HFFc6 (cell line): ENCODE measurements at regions not wholly inside any gene's neighbourhood (a gene's known extent, or its start where the extent isn't known, plus 50 kb on each side); places are given as distances from the start of the nearest gene placed in this dataset.

ENCODE experiments used
- DNase-seq: peaks from one replicate; pipeline ENCODE4 v3.0.0-alpha.2; 2018
- H3K27ac Mint-ChIP-seq: 2 replicates; pipeline ENCODE4 v1.8.0; 2020; ENCODE audit warnings: mild to moderate bottlenecking, mixed read lengths
- H3K27me3 Mint-ChIP-seq: 2 replicates; pipeline ENCODE4 v1.8.0; 2021; ENCODE audit warnings: mild to moderate bottlenecking, moderate library complexity, mixed read lengths; ENCODE audit not compliant: insufficient read depth
- H3K36me3 Mint-ChIP-seq: 2 replicates; pipeline ENCODE4 v1.8.0; 2021; ENCODE audit warnings: low read depth, mixed read lengths
- H3K4me1 Mint-ChIP-seq: 2 replicates; pipeline ENCODE4 v1.8.0; 2020; ENCODE audit warnings: low read depth, mixed read lengths
- H3K4me3 Mint-ChIP-seq: 2 replicates; pipeline ENCODE4 v1.8.0; 2020; ENCODE audit warnings: mild to moderate bottlenecking, moderate library complexity, mixed read lengths
- H3K9me3 Mint-ChIP-seq: 2 replicates; pipeline ENCODE4 v1.8.0; 2020; ENCODE audit warnings: mild to moderate bottlenecking, mixed read lengths
- CTCF ChIP-seq: fragments of 200-600 bp; sonication (generic); IDR thresholded peaks from 2 replicates; pipeline ENCODE4 v1.5.0; 2021; ENCODE audit warnings: antibody characterized with exemption, mild to moderate bottlenecking

GRCh38 chr11:39724404-39724803 is 1735.0 kb downstream of the LRRC4C start:
- Mint-ChIP-seq H3K36me3 (no peaks in the 10 kb centered on the region), H3K4me1 (no peaks in the 10 kb centered on the region), H3K27me3 (no peaks in the 10 kb centered on the region), H3K27ac (no peak overlapping the region), H3K9me3 (peaks cover 45% of the 10 kb centered on the region), H3K4me3 (no peak overlapping the region)
- DNase-seq = no peak
- TF ChIP-seq CTCF = no peak

DNA sequence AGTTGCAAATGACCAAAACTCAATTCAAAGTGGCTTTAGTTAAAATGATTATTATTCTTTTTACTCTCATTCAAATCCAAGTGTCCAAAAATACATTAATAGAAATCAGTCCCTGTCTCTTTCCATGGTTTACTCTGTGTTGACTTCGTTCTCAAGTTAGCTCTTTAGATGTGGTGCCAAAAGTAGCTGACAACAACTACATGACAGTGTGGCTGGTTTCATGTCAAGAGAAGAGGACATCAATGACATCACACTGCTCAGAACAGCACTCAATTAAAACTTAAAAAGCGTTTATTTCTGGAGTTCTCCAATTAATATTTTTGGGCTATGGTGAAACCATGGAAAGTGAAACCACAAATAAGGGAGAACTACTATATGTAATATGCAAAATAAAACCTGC is 1746.9 kb downstream of the LRRC4C start:
- Mint-ChIP-seq H3K4me1 (no peaks in the 10 kb centered on the region), H3K27ac (no peak overlapping the region), H3K9me3 (peaks cover 50% of the 10 kb centered on the region), H3K36me3 (no peaks in the 10 kb centered on the region; the same call in 1 of the 2 replicates), H3K27me3 (no peaks in the 10 kb centered on the region; the same call in 1 of the 2 replicates), H3K4me3 (no peak overlapping the region)
- TF ChIP-seq CTCF = no peak
- no peak for DNase-seq

DNA sequence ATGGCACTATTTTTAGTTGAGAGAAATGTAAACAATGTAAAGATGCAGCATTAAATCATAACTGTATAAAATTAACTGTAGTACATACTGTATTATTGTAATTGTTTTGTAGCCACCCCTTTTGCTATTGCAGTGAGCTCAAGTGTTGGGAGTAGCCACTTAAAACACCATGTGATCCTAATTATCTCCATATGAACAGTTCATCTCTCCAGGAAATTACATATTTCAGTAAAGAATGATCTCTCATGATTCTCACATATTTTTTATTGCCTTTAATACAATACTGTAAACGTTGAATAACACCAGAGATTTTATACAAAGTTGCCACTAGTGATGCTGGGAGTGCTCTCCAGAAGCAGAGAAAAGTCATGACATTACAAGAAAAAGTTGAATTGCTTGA is 1768.6 kb downstream of the LRRC4C start:
- Mint-ChIP-seq H3K27me3 (peaks cover 3% of the 10 kb centered on the region), H3K27ac (no peak overlapping the region), H3K9me3 (peaks cover 32% of the 10 kb centered on the region), H3K36me3 (no peaks in the 10 kb centered on the region), H3K4me1 (no peaks in the 10 kb centered on the region), H3K4me3 (no peak overlapping the region)
- no peak for TF ChIP-seq CTCF
- DNase-seq = no peak

- H3K4me3 Mint-ChIP-seq = no peak overlapping the region
- H3K36me3 Mint-ChIP-seq = peaks cover 4% of the 10 kb centered on the region; the same call in 1 of the 2 replicates
- no peak for DNase-seq
- peaks cover 3% of the 10 kb centered on the region for H3K27me3 Mint-ChIP-seq
- TF ChIP-seq CTCF = no peak
- H3K4me1 Mint-ChIP-seq = no peaks in the 10 kb centered on the region
- peaks cover 44% of the 10 kb centered on the region for H3K9me3 Mint-ChIP-seq
- H3K27ac Mint-ChIP-seq = no peak overlapping the region
Measured at GRCh38 chr11:39683951-39684554, 1775.4 kb downstream of the LRRC4C start.

- Mint-ChIP-seq H3K4me3 (no peak overlapping the region), H3K4me1 (no peaks in the 10 kb centered on the region), H3K27me3 (peaks cover 3% of the 10 kb centered on the region), H3K36me3 (peaks cover 4% of the 10 kb centered on the region; the same call in 1 of the 2 replicates), H3K9me3 (peaks cover 48% of the 10 kb centered on the region), H3K27ac (no peak overlapping the region)
- no peak for TF ChIP-seq CTCF
- no peak for DNase-seq
Measured at GRCh38 chr11:39683288-39683950, 1776.0 kb downstream of the LRRC4C start.
